NCI-H748 treated with DMSO at 0.1 percent for 48 hours (cell line): ENCODE measurements at regions not wholly inside any gene's neighbourhood (a gene's known extent, or its start where the extent isn't known, plus 50 kb on each side); places are given as distances from the start of the nearest gene placed in this dataset.

Experiments used
- DNase-seq: peaks from one replicate; lab custom pipeline; 2025; lab: John Stamatoyannopoulos, UW

GRCh38 chr12:66044731-66045130 is 85.8 kb downstream of the LLPH start:
- no peak for DNase-seq

DNA sequence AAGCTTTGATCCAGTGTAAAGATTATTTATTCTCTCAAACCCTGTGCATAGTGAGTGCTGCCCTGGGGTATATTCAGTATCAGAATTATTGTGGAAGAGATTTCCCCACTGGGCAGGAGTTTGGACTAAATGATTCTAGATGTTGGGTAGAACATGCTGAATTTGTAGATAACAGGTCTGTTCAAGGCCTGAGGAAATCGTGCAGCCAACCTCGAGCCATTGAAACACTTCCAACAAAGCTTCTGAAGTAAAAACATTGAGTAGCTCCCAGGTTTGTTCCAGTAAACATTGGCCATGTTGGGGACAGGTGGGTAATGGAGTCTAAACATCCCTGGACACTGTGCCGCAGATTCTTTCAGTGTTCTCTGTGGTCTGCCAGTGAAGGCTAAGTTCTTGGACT is 87.5 kb downstream of the LLPH start:
- no peak for DNase-seq

GRCh38 chr12:66041651-66042363 is 88.7 kb downstream of the LLPH start:
- DNase-seq = no peak

- DNase-seq = no peak
Observed at GRCh38 chr12:66036317-66036716, 94.2 kb downstream of the LLPH start.

GRCh38 chr12:66035288-66035966 is 95.1 kb downstream of the LLPH start:
- no peak for DNase-seq

GRCh38 chr12:66033151-66033550 is 97.4 kb downstream of the LLPH start:
- DNase-seq = no peak

DNA sequence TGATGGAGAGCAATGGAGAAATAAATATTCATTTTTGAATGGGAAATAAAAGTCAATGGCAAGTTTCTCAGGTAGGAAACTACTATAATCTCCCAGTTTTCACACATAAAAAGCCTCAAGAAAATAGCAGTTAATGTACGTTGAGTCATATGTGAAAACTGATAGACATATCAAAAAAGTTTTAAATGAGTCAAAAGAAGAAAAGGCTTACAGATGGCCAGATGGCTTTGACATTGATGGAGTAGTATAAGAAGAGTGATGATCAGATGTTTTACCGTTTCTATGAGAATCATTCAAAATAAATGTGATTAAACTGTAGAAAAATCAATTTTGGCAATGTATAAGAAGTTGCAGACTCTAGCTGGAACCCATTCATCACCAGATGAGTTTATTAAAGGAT is 97.8 kb downstream of the LLPH start:
- DNase-seq = no peak

- no peak for DNase-seq
Observed at GRCh38 chr12:66030217-66030781, 100.3 kb downstream of the LLPH start.

GRCh38 chr12:66028390-66028789 is 102.2 kb downstream of the LLPH start:
- no peak for DNase-seq

DNA sequence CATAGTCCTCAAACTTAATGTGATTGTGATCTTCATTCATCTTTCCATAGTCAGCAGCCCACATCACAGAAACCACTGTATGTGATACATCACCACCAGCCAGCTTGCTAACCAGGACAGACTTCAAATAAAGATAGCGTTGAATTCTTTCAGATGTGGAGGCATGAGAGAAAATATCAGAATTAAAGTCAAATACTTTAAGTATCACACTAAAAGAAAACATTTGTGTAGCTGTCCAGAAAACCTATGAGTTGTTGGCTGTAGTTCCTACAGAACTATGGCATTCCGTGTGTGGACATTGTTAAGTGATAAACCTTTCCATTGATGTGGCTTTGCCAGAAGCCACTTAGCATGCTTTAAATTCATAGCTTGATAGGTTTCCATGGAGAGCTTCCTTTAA is 105.1 kb downstream of the LLPH start:
- no peak for DNase-seq

GRCh38 chr12:66024949-66025348 is 105.6 kb downstream of the LLPH start:
- no peak for DNase-seq

- DNase-seq = no peak
Observed at GRCh38 chr12:66020481-66020880, 110.1 kb downstream of the LLPH start.

DNA sequence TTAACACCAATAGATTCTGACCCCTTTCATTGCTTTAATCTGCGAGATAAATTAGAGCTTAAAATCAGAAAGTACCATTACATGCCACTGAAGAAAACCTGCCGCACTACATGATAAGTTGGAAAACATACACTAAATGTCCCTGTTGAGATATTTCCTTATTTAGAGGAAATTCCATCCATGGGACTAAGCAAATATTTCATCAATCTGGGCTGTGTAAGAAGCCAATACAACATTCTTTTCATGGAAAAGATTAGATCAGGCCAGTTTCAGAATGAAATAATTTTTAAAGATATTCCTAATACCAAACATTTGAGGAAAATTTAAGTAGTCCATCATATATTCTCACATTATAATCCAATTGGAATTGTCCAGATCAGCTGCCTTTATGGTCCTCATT is 112.8 kb downstream of the LLPH start:
- DNase-seq = no peak
